ENCODE measurements at regions not wholly inside any gene's neighbourhood (a gene's known extent, or its start where the extent isn't known, plus 50 kb on each side); places are given as distances from the start of the nearest gene placed in this dataset.
"Not testable (repeated sequence)": the region's sequence is repeated elsewhere in the genome, so short reads cannot be mapped to it uniquely, and the experiment has no call there.

GRCh38 chr3:106139826-106140225 lies 271.0 kb upstream of the CBLB start:
- intact Hi-C loops (cut with DNase I) = no loop called here
- no peak overlapping the region for H3K4me3 ChIP-seq
- no peaks in the 10 kb centered on the region for H3K36me3 ChIP-seq
- no peaks in the 10 kb centered on the region for H3K9me3 ChIP-seq
- no peaks in the 10 kb centered on the region for H3K27me3 ChIP-seq
- no peak overlapping the region for H3K9ac ChIP-seq (ENCODE audit: low read depth in 2 of 2, low read length in 2 of 2)
- no peak for TF ChIP-seq CTCF (IDR thresholded peaks at IDR 0.05)
- no peaks in the 10 kb centered on the region for H3K4me1 ChIP-seq
- no peak for DNase-seq
- H3K27ac ChIP-seq = no peak overlapping the region

GRCh38 chr3:106140431-106140830 lies 271.6 kb upstream of the CBLB start:
- H3K4me1 ChIP-seq = no peaks in the 10 kb centered on the region
- intact Hi-C loops (cut with DNase I) = no loop called here
- no peaks in the 10 kb centered on the region for H3K36me3 ChIP-seq
- H3K27ac ChIP-seq = no peak overlapping the region
- DNase-seq = no peak
- H3K9me3 ChIP-seq = no peaks in the 10 kb centered on the region
- no peak overlapping the region for H3K4me3 ChIP-seq
- H3K9ac ChIP-seq (ENCODE audit: low read depth in 2 of 2, low read length in 2 of 2) = no peak overlapping the region
- no peak for TF ChIP-seq CTCF (IDR thresholded peaks at IDR 0.05)
- H3K27me3 ChIP-seq = no peaks in the 10 kb centered on the region

- Histone ChIP-seq H3K36me3 (no peaks in the 10 kb centered on the region), H3K4me1 (no peaks in the 10 kb centered on the region), H3K27me3 (no peaks in the 10 kb centered on the region), H3K9me3 (no peaks in the 10 kb centered on the region), H3K4me3 (no peak overlapping the region), H3K9ac (ENCODE audit: low read depth in 2 of 2, low read length in 2 of 2) (no peak overlapping the region), H3K27ac (no peak overlapping the region)
- intact Hi-C loops (cut with DNase I) = no loop called here
- no peak for TF ChIP-seq CTCF (IDR thresholded peaks at IDR 0.05)
- DNase-seq = no peak
These were observed 275.2 kb upstream of the CBLB start for GRCh38 chr3:106144030-106144429.

- H3K36me3 ChIP-seq; DNase-seq; H3K4me3 ChIP-seq; H3K9ac ChIP-seq (ENCODE audit: low read depth in 2 of 2, low read length in 2 of 2); H3K27me3 ChIP-seq; H3K9me3 ChIP-seq; intact Hi-C loops (cut with DNase I); H3K27ac ChIP-seq; H3K4me1 ChIP-seq: not testable (repeated sequence)
These were observed 279.7 kb upstream of the CBLB start for GRCh38 chr3:106148440-106149082.

- H3K27me3 ChIP-seq = no peaks in the 10 kb centered on the region
- no peaks in the 10 kb centered on the region for H3K36me3 ChIP-seq
- intact Hi-C loops (cut with DNase I) = no loop called here
- no peak for TF ChIP-seq CTCF (IDR thresholded peaks at IDR 0.05)
- DNase-seq = peak; percentile 35
- H3K9me3 ChIP-seq = no peaks in the 10 kb centered on the region
- no peak overlapping the region for H3K4me3 ChIP-seq
- no peak overlapping the region for H3K27ac ChIP-seq
- H3K4me1 ChIP-seq = no peaks in the 10 kb centered on the region
- no peak overlapping the region for H3K9ac ChIP-seq (ENCODE audit: low read depth in 2 of 2, low read length in 2 of 2)
These were observed 288.6 kb upstream of the CBLB start for GRCh38 chr3:106157411-106157810.

GRCh38 chr3:106160396-106160795 lies 291.6 kb upstream of the CBLB start:
- intact Hi-C loops (cut with DNase I) = no loop called here
- Histone ChIP-seq H3K27ac (no peak overlapping the region), H3K9me3 (no peaks in the 10 kb centered on the region), H3K9ac (ENCODE audit: low read depth in 2 of 2, low read length in 2 of 2) (no peak overlapping the region), H3K27me3 (no peaks in the 10 kb centered on the region), H3K36me3 (no peaks in the 10 kb centered on the region), H3K4me1 (no peaks in the 10 kb centered on the region), H3K4me3 (no peak overlapping the region)
- no peak for TF ChIP-seq CTCF (IDR thresholded peaks at IDR 0.05)
- DNase-seq = no peak

Data from colonic mucosa (tissue), 4 donors.